ENCODE measurements at regions not wholly inside any gene's neighbourhood (a gene's known extent, or its start where the extent isn't known, plus 50 kb on each side); places are given as distances from the start of the nearest gene placed in this dataset.
"Not testable (repeated sequence)": the region's sequence is repeated elsewhere in the genome, so short reads cannot be mapped to it uniquely, and the experiment has no call there.

GRCh38 chr15:38992506-38992905 is 427.9 kb upstream of the RASGRP1 start:
- no peak for DNase-seq

GRCh38 chr15:38992930-38993329 is 428.3 kb upstream of the RASGRP1 start:
- no peak for DNase-seq

GRCh38 chr15:38994310-38994709 is 429.7 kb upstream of the RASGRP1 start:
- DNase-seq: no peak

GRCh38 chr15:38996111-38996631 is 431.6 kb upstream of the RASGRP1 start:
- no peak for DNase-seq

- no peak for DNase-seq
Measured at GRCh38 chr15:38997841-38998240, 433.2 kb upstream of the RASGRP1 start.

- DNase-seq: no peak
Measured at GRCh38 chr15:39000008-39000734, 435.6 kb upstream of the RASGRP1 start.

- DNase-seq: no peak
Measured at GRCh38 chr15:39009740-39010139, 445.1 kb upstream of the RASGRP1 start.

- not testable (repeated sequence) for DNase-seq
Measured at GRCh38 chr15:39011066-39011465, 446.5 kb upstream of the RASGRP1 start.

- no peak for DNase-seq
Measured at GRCh38 chr15:39013262-39013661, 448.6 kb upstream of the RASGRP1 start.

GRCh38 chr15:39014682-39015081 is 450.1 kb upstream of the RASGRP1 start:
- no peak for DNase-seq

- no peak for DNase-seq
Measured at GRCh38 chr15:39016706-39017105, 452.1 kb upstream of the RASGRP1 start.

GRCh38 chr15:39018966-39019365 is 454.4 kb upstream of the RASGRP1 start:
- DNase-seq: no peak

- no peak for DNase-seq
Measured at GRCh38 chr15:39021341-39021740, 456.7 kb upstream of the RASGRP1 start.

- no peak for DNase-seq
Measured at GRCh38 chr15:39022532-39023305, 458.1 kb upstream of the RASGRP1 start.

- no peak for DNase-seq
Measured at GRCh38 chr15:39025321-39025720, 460.7 kb upstream of the RASGRP1 start.

GRCh38 chr15:39025881-39026280 is 461.3 kb upstream of the RASGRP1 start:
- DNase-seq: no peak

- DNase-seq: no peak
Measured at GRCh38 chr15:39028069-39028468, 463.5 kb upstream of the RASGRP1 start.

GRCh38 chr15:39029741-39030140 is 465.1 kb upstream of the RASGRP1 start:
- no peak for DNase-seq

GRCh38 chr15:39030291-39031070 is 465.9 kb upstream of the RASGRP1 start:
- no peak for DNase-seq

- DNase-seq: no peak
Measured at GRCh38 chr15:39031596-39031995, 467.0 kb upstream of the RASGRP1 start.

GRCh38 chr15:39034816-39035215 is 470.2 kb upstream of the RASGRP1 start:
- DNase-seq: no peak

GRCh38 chr15:39037611-39038010 is 473.0 kb upstream of the RASGRP1 start:
- not testable (repeated sequence) for DNase-seq

- DNase-seq: no peak
Measured at GRCh38 chr15:39040861-39041260, 476.2 kb upstream of the RASGRP1 start.
